Motor neuron (in vitro differentiated cells): ENCODE measurements at regions not wholly inside any gene's neighbourhood (a gene's known extent, or its start where the extent isn't known, plus 50 kb on each side); places are given as distances from the start of the nearest gene placed in this dataset.
"Not testable (repeated sequence)": the region's sequence is repeated elsewhere in the genome, so short reads cannot be mapped to it uniquely, and the experiment has no call there.

Source experiments
- ATAC-seq, 8 experiments: fragments of 200-7000 bp; cut with Tn5 transposase; replicated peaks in 6 of 8; 2 replicates each; pipeline ENCODE4 v1.8.0; 2021; ENCODE audit warnings: mild to moderate bottlenecking in 8 of 8, moderate library complexity in 8 of 8
- H3K27ac ChIP-seq, 2 donors: fragments of 250-450 bp; sonication (Bioruptor Pico); 2 replicates each; pipeline ENCODE4 v1.9.0; 2021; ENCODE audit warnings: antibody characterized with exemption in 2 of 2, mild to moderate bottlenecking in 2 of 2, moderate library complexity in 1 of 2
- H3K4me1 ChIP-seq, 2 donors: fragments of 250-450 bp; sonication (Bioruptor Pico); replicated peaks in 1 of 2; 2 replicates each; pipeline ENCODE4 v1.6.1; 2021; ENCODE audit warnings: antibody characterized with exemption in 2 of 2, mild to moderate bottlenecking in 2 of 2, moderate library complexity in 1 of 2
- H3K4me3 ChIP-seq, 5 donors: fragments of 250-450 bp; sonication (Bioruptor Pico); 2 replicates each; pipeline ENCODE4 v1.9.0; 2021; ENCODE audit warnings: antibody characterized with exemption in 5 of 5, mild to moderate bottlenecking in 5 of 5, moderate library complexity in 4 of 5
- WGBS, 10 experiments: fragments of 450-650 bp; shearing (Covaris generic); methylation state at CpG; one replicate each; pipeline ENCODE4 v1.0.0; 2022; 5-methylcytosine and 5-hydroxymethylcytosine counted together
- in situ Hi-C, 9 experiments: fragments of 400-800 bp; cut with MboI; loops; one replicate each; pipeline ENCODE4 v1.15.0; 2021; ENCODE audit warnings: low sequenced_read_pairs in 9 of 9, low pct_unique_long_range_greater_than_20kb in 2 of 9; ENCODE audit not compliant: unreplicated experiment in 9 of 9

DNA sequence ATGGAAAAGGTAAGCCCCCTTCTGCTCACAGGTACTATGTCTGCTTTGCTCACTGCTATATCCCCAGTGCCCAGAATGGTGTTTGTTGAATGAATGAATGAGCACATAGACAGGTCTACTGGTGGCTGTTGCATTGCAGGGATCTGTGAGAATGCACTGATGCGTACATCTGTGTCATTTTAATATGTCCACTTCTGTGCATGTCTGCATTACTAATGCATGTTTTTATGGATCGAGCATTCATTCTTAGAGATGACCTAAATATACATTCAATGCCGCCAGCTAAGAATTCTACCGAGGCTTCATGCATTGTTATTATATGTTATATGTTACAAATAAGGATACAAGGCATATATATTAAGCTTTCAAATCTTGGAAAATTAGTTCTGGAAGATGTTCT is 73.8 kb downstream of the SPRING1 start:
- WGBS, 10 experiments = 5 to 100% (median 90%) methylated on average over 2 to 4 of the region's 4 CpGs; no CpG with 5 or more reads in 1 of the 10 experiments
- no peak overlapping the region for H3K27ac ChIP-seq
- in situ Hi-C loops = no loop called here

GRCh38 chr12:116662612-116663144 is 75.2 kb downstream of the SPRING1 start:
- in situ Hi-C loops = no loop called here
- Histone ChIP-seq H3K4me1 (peaks cover 23 to 26% of the 10 kb centered on the region in 2 donors), H3K27ac (peak overlapping the region; percentile 30 to 64), H3K4me3 (peak overlapping the region in 1 of 5 donors; percentile 9)
- peak in 7 of 8 experiments; percentile 22 to 98 (median 97) for ATAC-seq
- WGBS, 10 experiments = 13 to 100% (median 23%) methylated on average over 1 to 13 of the region's 21 CpGs; no CpG with 5 or more reads in 3 of the 10 experiments

More for the DNA sequence above, 73.8 kb downstream of the SPRING1 start:
- H3K4me1 ChIP-seq = peaks cover 23 to 26% of the 10 kb centered on the region in 2 donors
- peak in 1 of 8 experiments; percentile 72 for ATAC-seq
- no peak overlapping the region for H3K4me3 ChIP-seq

DNA sequence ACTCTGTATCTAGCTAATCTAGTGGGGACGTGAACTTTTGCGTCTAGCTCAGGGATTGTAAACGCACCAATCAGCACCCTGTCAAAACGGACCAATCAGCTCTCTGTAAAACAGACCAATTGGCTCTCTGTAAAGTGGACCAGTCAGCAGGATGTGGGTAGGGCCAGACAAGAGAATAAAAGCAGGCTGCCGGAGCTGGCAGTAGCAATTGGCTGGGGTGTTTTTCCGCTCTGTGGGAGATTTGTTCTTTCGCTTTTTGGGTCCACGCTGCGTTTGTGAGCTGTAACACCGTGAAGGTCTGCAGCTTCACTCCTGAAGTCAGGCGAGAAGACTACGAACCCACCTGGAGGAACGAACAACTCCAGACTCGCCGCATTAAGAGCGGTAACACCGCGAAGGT is 76.5 kb downstream of the SPRING1 start:
- 96 to 100% (median 100%) methylated on average over 1 to 15 of the region's 18 CpGs; no CpG with 5 or more reads in 5 of the 10 experiments for WGBS, 10 experiments
- Histone ChIP-seq H3K4me3 (no peak overlapping the region), H3K4me1 (peaks cover 23 to 26% of the 10 kb centered on the region in 2 donors), H3K27ac (no peak overlapping the region)
- no peak for ATAC-seq
- in situ Hi-C loops = no loop called here

GRCh38 chr12:116660740-116661139 is 77.1 kb downstream of the SPRING1 start:
- in situ Hi-C loops, ATAC-seq: not testable (repeated sequence)
- 100% methylated on average over 4 of the region's 34 CpGs; no CpG with 5 or more reads in 9 of the 10 experiments for WGBS, 10 experiments

DNA sequence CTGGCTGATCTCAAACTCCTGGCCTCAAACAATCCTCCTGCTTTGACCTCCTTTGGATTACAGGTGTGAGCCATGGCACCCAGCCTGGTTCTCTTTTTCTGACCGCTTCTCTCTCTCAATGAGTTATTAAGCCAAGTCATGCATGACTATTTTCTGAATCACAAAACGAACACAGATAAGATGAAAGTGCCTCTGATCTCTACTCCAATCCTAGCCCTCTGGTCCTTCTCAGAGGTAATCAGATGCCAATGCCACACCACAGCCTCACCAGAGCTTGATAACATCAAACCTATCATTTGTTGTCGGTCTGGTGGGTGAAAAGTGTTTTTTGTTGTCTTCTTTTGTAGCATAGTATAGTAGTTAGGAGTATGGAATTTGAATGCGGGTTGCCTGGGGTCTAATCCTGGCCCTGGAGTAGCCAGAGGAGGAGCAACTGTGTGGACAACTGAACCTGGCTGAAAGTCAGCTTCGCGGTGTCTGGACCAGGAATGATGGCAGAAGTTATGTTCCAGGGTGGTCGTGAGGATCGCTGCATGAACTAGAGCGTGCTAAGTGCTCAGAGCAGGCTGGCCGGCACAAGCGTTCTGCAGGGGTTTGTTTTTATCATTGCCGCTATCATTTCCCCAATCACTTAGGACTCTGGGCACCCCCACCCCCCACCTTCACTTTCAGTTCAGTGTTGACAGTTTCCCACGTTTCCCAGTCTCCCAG is 77.9 kb downstream of the SPRING1 start:
- peaks cover 12 to 14% of the 10 kb centered on the region in 2 donors for H3K4me1 ChIP-seq
- no peak overlapping the region for H3K4me3 ChIP-seq
- H3K27ac ChIP-seq = no peak overlapping the region
- no peak for ATAC-seq
- in situ Hi-C loops = no loop called here
- 40 to 100% (median 86%) methylated on average over 1 to 9 of the region's 13 CpGs; no CpG with 5 or more reads in 2 of the 10 experiments for WGBS, 10 experiments

More at GRCh38 chr12:116660740-116661139, 77.1 kb downstream of the SPRING1 start:
- H3K27ac ChIP-seq, H3K4me3 ChIP-seq: not testable (repeated sequence)
- H3K4me1 ChIP-seq = peaks cover 18 to 20% of the 10 kb centered on the region in 2 donors

- no peak overlapping the region for H3K4me3 ChIP-seq
- no peak overlapping the region for H3K27ac ChIP-seq
- no peak for ATAC-seq
- in situ Hi-C loops = no loop called here
- H3K4me1 ChIP-seq = peaks cover 10 to 12% of the 10 kb centered on the region in 2 donors
- 20 to 100% (median 86%) methylated on average over 1 to 8 of the region's 11 CpGs; no CpG with 5 or more reads in 1 of the 10 experiments for WGBS, 10 experiments
Observed at GRCh38 chr12:116657921-116658495, 79.9 kb downstream of the SPRING1 start.

DNA sequence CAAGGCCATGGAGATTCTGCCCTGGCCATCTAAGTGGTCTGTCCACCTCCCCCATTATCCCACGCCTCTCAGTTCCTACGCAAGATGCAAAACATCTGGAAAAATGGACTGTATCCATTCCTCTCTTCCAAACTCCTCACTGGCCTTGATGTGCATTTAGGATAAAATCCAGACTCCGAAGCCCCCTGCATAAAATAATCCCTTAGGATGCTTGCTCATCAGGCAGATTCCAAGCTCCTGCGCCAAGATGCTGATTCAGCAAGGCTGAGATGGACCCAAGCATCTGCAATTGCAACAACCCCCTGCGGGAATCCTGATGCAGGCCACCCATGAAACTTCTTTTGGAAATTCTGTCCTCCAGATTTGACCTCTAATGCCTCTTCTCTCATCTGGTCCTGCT is 81.6 kb downstream of the SPRING1 start:
- no peak for ATAC-seq
- WGBS, 10 experiments = 10 to 96% (median 80%) methylated on average over 1 to 4 of the region's 5 CpGs; no CpG with 5 or more reads in 2 of the 10 experiments
- in situ Hi-C loops = no loop called here
- no peaks in the 10 kb centered on the region for H3K4me1 ChIP-seq
- no peak overlapping the region for H3K27ac ChIP-seq
- H3K4me3 ChIP-seq = no peak overlapping the region

DNA sequence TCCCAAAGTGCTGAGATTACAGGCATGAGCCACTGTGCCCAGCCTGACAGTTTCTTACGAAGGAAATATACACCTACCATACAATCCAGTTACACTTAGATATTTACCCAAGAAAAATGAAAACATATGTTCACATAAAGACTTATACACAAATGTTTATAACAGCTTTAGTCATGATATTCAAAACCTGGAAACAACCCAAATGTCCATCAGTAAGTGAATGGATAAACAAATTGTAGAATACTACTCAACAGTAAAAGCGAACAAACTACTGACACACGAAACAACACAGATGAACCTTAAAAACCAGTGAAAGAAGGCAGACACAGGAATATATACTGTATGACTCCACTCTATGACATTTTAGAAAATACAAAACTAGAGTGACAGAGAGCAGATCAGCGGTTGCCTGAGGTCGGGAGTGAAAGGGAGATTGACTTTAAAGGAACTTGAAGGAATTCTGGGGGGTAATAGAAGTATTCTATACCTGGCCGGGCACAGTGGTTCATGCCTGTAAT is 83.6 kb downstream of the SPRING1 start:
- WGBS, 10 experiments = 68 to 100% (median 92%) methylated on average over 1 to 5 of the region's 6 CpGs; no CpG with 5 or more reads in 1 of the 10 experiments
- Histone ChIP-seq H3K4me3 (no peak overlapping the region), H3K27ac (no peak overlapping the region), H3K4me1 (no peaks in the 10 kb centered on the region)
- in situ Hi-C loops = no loop called here
- ATAC-seq = no peak

DNA sequence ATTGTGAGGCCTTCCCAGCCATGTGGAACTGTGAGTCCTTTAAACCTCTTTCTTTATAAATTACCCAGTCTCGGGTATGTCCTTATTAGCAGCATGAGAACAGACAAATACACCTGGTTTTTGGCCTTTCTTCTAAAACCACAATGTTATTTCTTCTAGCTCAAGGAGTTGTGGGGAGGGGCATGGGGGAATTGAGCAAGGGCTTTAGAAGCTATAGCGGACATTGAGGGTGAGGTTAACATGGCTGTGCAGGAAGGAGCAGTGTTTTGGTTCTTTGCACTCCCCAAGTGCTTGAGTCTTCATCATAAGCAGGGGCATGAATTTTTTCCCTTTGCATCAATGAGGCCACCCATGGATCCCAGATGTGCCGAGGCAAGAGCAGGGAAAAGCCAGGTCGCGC is 86.8 kb downstream of the SPRING1 start:
- Histone ChIP-seq H3K27ac (no peak overlapping the region), H3K4me1 (no peaks in the 10 kb centered on the region), H3K4me3 (no peak overlapping the region)
- ATAC-seq = no peak
- WGBS, 10 experiments = 60 to 100% (median 93%) methylated on average over 1 to 3 of the region's 5 CpGs; no CpG with 5 or more reads in 2 of the 10 experiments
- in situ Hi-C loops = no loop called here

- no peak overlapping the region for H3K4me3 ChIP-seq
- no peak overlapping the region for H3K27ac ChIP-seq
- peaks cover 0 to 3% of the 10 kb centered on the region in 2 donors for H3K4me1 ChIP-seq
- WGBS, 10 experiments = 14 to 80% (median 48%) methylated on average over 1 to 5 of the region's 6 CpGs; no CpG with 5 or more reads in 5 of the 10 experiments
- peak in 1 of 8 experiments; percentile 65 for ATAC-seq
- in situ Hi-C loops = no loop called here
Observed at GRCh38 chr12:116650585-116651087, 87.2 kb downstream of the SPRING1 start.

- peaks cover 0 to 3% of the 10 kb centered on the region in 2 donors for H3K4me1 ChIP-seq
- 0 to 100% (median 64%) methylated on average over 1 to 2 of the region's 2 CpGs; no CpG with 5 or more reads in 3 of the 10 experiments for WGBS, 10 experiments
- in situ Hi-C loops = no loop called here
Observed at GRCh38 chr12:116650062-116650461, 87.8 kb downstream of the SPRING1 start.

DNA sequence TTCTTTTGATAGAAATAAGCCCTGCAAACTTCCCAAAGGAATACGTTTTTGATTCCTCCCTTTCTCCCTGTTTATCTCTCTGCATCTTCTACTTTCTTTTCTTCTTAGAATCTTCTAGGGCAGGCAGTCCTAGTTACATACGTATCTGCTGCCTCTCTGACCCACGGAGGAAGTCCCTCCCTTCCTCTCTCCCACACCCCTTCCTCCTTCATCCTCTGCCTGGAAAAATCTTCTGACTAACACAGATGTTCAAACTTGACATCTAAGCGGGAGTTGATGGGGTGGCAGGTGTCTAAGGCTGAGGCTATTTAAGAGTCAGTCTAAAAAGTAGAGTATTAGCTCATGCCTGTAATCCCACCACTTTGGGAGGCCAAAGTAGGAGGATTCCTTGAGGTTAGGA is 88.6 kb downstream of the MAP1LC3B2 start:
- H3K4me1 ChIP-seq = peaks cover 0 to 3% of the 10 kb centered on the region in 2 donors
- ATAC-seq = no peak
- in situ Hi-C loops = no loop called here
- 41 to 67% (median 54%) methylated on average over 1 to 4 of the region's 4 CpGs; no CpG with 5 or more reads in 2 of the 10 experiments for WGBS, 10 experiments
- no peak overlapping the region for H3K27ac ChIP-seq
- no peak overlapping the region for H3K4me3 ChIP-seq

More at GRCh38 chr12:116650062-116650461, 87.8 kb downstream of the SPRING1 start:
- Histone ChIP-seq H3K4me3 (no peak overlapping the region), H3K27ac (no peak overlapping the region)
- ATAC-seq = no peak

DNA sequence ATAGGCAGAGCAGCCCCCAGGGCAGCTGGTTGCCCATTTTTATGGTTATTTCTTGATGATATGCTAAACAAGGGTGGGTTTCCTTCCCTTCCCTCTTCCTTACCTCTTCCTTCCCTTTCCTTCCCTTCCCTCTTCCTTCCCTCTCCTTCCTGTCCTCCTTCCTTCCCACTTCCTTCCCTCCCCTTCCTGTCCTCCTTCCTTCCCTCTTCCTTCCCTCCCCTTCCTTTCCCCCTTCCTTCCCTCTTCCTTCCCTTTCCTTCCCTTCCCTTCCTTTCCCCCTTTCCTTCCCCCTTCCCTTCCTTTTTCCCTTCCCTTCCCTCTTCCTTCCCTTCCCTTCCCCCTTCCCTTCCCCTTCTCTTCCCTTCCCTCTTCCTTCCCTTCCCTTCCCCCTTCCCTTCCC is 87.7 kb downstream of the MAP1LC3B2 start:
- H3K27ac ChIP-seq = no peak overlapping the region
- in situ Hi-C loops = no loop called here
- ATAC-seq = no peak
- H3K4me1 ChIP-seq = peaks cover 0 to 3% of the 10 kb centered on the region in 2 donors
- H3K4me3 ChIP-seq = no peak overlapping the region
